ENCODE measurements at regions not wholly inside any gene's neighbourhood (a gene's known extent, or its start where the extent isn't known, plus 50 kb on each side); places are given as distances from the start of the nearest gene placed in this dataset.
"Not testable (repeated sequence)": the region's sequence is repeated elsewhere in the genome, so short reads cannot be mapped to it uniquely, and the experiment has no call there.

DNA sequence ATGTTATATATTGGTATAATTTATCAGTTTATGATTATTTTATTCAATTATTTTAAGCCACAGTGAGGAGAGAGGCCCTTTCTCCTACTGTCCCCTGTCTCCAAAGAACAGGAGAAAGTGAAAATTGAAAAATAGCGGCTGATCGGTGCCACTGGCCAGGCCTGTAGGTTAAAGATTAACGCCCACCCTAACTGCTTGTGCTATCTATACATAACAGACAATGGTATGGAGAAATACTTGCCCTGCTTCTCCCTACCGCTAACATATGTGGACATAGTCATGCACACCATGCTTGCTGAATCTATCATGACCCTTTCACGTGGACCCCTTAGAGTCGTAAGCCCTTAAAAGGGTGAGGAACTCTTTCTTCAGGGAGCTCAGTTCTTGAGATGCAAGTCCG lies 67.5 kb downstream of the EIF1AY start:
- no peaks in the 10 kb centered on the region for H3K36me3 ChIP-seq
- H3K9me3 ChIP-seq (ENCODE audit: low read depth) = no peaks in the 10 kb centered on the region
- no peak for DNase-seq (ENCODE audit: low read depth in 1 of 2, low spot score in 1 of 2)
- H3K4me3 ChIP-seq = no peak overlapping the region
- H3K27me3 ChIP-seq = no peaks in the 10 kb centered on the region
- TF ChIP-seq, protein P1, sequence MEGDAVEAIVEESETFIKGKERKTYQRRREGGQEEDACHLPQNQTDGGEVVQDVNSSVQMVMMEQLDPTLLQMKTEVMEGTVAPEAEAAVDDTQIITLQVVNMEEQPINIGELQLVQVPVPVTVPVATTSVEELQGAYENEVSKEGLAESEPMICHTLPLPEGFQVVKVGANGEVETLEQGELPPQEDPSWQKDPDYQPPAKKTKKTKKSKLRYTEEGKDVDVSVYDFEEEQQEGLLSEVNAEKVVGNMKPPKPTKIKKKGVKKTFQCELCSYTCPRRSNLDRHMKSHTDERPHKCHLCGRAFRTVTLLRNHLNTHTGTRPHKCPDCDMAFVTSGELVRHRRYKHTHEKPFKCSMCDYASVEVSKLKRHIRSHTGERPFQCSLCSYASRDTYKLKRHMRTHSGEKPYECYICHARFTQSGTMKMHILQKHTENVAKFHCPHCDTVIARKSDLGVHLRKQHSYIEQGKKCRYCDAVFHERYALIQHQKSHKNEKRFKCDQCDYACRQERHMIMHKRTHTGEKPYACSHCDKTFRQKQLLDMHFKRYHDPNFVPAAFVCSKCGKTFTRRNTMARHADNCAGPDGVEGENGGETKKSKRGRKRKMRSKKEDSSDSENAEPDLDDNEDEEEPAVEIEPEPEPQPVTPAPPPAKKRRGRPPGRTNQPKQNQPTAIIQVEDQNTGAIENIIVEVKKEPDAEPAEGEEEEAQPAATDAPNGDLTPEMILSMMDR (IDR thresholded peaks at IDR 0.05; ENCODE audit: low read depth, low read length) = no peak
- no peaks in the 10 kb centered on the region for H3K4me1 ChIP-seq (ENCODE audit: low read depth)
- H3K27ac ChIP-seq = no peak overlapping the region

DNA sequence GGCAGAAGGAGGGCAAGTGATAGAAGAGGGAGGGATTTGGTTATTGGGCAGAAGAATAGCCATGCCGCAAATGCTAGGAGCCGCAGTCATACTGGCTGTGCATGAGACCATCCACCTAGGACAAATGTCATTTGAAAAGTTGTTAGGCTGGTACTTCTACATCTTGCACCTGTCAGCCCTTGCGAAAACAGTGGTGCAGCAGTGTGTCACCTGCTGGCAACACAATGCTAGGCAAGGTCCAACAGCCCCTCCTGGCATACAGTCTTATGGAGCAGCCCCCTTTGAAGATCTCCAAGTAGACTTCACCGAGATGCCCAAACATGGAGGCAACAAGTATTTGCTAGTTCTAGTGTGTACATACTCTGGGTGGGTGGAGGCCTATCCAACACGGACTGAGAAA lies 72.7 kb downstream of the EIF1AY start:
- Histone ChIP-seq H3K9me3 (ENCODE audit: low read depth) (no peaks in the 10 kb centered on the region), H3K27me3 (no peaks in the 10 kb centered on the region), H3K27ac (no peak overlapping the region), H3K4me3 (no peak overlapping the region), H3K4me1 (ENCODE audit: low read depth) (no peaks in the 10 kb centered on the region), H3K36me3 (no peaks in the 10 kb centered on the region)
- TF ChIP-seq, protein P1 (IDR thresholded peaks at IDR 0.05; ENCODE audit: low read depth, low read length) = no peak
- no peak for DNase-seq (ENCODE audit: low read depth in 1 of 2, low spot score in 1 of 2)

DNA sequence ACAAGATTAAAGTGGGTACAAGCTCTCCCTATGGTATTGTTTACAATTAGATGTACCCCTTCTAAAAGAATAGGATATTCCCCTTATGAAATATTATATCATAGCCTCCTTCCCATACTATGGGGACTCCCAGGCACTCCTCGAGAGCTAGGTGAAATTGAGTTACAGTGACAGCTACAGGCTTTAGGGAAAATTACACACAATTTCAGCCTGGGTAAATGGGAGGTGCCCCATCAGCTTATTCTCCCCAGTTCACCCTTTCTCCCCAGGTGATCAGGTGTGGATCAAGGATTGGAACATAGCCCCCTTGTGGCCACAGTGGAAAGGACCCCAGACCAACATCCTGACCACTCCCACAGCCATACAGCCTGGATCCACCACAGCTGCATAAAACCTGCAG lies 73.3 kb downstream of the EIF1AY start:
- not testable (repeated sequence) for H3K27me3 ChIP-seq; H3K9me3 ChIP-seq (ENCODE audit: low read depth); DNase-seq (ENCODE audit: low read depth in 1 of 2, low spot score in 1 of 2); H3K4me1 ChIP-seq (ENCODE audit: low read depth); H3K27ac ChIP-seq; H3K36me3 ChIP-seq; H3K4me3 ChIP-seq

DNA sequence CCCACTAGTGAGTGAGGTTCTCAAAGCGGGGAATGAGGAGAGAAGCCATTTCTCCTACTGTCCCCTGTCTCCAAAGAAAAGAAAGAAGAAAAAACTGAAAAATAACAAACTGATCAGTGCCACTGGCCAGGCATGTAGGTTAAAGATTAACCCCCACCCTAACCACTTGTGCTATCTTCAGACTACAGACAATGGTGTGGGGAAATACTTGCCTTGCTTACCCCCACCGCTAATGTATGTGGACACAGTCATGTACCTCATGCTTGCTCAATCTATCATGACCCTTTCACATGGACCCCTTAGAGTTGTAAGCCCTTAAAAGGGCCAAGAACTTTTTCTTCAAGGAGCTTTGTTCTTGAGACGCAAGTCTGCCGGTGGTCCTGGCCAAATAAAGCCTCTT lies 75.9 kb downstream of the EIF1AY start:
- H3K9me3 ChIP-seq (ENCODE audit: low read depth) = no peaks in the 10 kb centered on the region
- H3K4me1 ChIP-seq (ENCODE audit: low read depth) = no peaks in the 10 kb centered on the region
- no peaks in the 10 kb centered on the region for H3K36me3 ChIP-seq
- TF ChIP-seq, protein P1 (IDR thresholded peaks at IDR 0.05; ENCODE audit: low read depth, low read length) = no peak
- H3K27ac ChIP-seq = no peak overlapping the region
- H3K4me3 ChIP-seq = no peak overlapping the region
- DNase-seq (ENCODE audit: low read depth in 1 of 2, low spot score in 1 of 2) = no peak
- no peaks in the 10 kb centered on the region for H3K27me3 ChIP-seq

DNA sequence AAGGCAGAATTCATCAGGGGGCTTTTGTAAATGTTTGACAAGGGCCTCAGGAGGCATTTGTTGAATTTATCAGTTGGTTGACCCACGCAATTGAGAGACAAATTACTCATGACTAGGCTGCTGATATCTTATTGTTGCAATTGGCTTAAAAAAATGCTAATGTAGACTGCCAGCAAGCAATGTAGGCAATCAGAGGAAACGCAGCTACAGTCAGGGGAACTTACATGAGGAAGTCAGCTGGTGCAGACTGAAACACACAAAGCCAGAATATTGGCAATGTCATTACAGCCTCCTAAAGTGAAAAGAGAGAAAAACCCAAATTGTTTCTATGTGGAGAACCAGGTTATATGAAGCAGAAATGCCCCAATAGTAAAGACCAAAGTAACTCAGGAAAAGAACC lies 83.9 kb downstream of the EIF1AY start:
- H3K36me3 ChIP-seq = no peaks in the 10 kb centered on the region
- H3K9me3 ChIP-seq (ENCODE audit: low read depth) = no peaks in the 10 kb centered on the region
- H3K4me1 ChIP-seq (ENCODE audit: low read depth) = no peaks in the 10 kb centered on the region
- no peak overlapping the region for H3K4me3 ChIP-seq
- no peak overlapping the region for H3K27ac ChIP-seq
- H3K27me3 ChIP-seq = no peaks in the 10 kb centered on the region
- peak in 1 of 2 donors; percentile 5 for DNase-seq (ENCODE audit: low read depth in 1 of 2, low spot score in 1 of 2)
- TF ChIP-seq, protein P1 (IDR thresholded peaks at IDR 0.05; ENCODE audit: low read depth, low read length) = no peak

DNA sequence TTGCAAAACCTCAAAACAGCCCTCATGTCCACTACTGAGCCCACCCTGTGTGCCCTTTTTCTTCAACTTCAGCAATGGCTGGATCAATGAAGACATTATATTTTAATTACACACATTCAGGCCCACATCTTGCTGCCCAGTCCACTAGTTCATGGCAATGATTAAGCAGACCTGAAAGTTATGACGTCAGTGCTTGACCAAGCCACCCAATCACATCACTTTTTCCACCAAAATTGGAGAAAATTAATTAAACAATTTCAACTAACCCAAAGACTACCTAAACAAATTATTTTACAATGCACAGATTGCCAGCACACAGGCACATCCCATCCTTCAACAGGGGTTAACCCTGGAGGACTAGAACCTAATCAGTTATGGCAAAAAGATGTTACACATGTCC lies 86.6 kb downstream of the EIF1AY start:
- DNase-seq (ENCODE audit: low read depth in 1 of 2, low spot score in 1 of 2) = no peak
- no peaks in the 10 kb centered on the region for H3K9me3 ChIP-seq (ENCODE audit: low read depth)
- no peak overlapping the region for H3K27ac ChIP-seq
- TF ChIP-seq, protein P1 (IDR thresholded peaks at IDR 0.05; ENCODE audit: low read depth, low read length) = no peak
- no peaks in the 10 kb centered on the region for H3K36me3 ChIP-seq
- H3K4me3 ChIP-seq = no peak overlapping the region
- no peaks in the 10 kb centered on the region for H3K27me3 ChIP-seq
- H3K4me1 ChIP-seq (ENCODE audit: low read depth) = no peaks in the 10 kb centered on the region
